ENCODE measurements at regions not wholly inside any gene's neighbourhood (a gene's known extent, or its start where the extent isn't known, plus 50 kb on each side); places are given as distances from the start of the nearest gene placed in this dataset.

DNA sequence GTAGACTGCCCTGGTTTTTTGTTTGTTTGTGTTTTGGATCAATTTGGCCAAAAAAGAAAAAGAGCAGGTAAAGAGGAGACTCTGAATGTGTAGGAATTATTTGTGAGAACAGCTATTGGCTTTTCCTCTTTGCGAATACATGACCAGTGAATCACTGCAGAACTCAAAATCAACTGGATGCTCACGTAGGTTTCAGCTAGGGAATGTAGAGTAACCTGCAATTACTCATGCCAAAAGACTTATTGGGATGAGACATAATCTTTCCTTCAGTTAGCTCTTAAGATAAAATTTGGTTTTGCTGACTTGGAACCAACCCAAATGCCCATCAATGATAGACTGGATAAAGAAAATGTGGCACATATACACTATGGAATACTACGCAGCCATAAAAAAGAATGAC, 348.0 kb downstream of the NPR3 start:
- TF ChIP-seq, protein P1, sequence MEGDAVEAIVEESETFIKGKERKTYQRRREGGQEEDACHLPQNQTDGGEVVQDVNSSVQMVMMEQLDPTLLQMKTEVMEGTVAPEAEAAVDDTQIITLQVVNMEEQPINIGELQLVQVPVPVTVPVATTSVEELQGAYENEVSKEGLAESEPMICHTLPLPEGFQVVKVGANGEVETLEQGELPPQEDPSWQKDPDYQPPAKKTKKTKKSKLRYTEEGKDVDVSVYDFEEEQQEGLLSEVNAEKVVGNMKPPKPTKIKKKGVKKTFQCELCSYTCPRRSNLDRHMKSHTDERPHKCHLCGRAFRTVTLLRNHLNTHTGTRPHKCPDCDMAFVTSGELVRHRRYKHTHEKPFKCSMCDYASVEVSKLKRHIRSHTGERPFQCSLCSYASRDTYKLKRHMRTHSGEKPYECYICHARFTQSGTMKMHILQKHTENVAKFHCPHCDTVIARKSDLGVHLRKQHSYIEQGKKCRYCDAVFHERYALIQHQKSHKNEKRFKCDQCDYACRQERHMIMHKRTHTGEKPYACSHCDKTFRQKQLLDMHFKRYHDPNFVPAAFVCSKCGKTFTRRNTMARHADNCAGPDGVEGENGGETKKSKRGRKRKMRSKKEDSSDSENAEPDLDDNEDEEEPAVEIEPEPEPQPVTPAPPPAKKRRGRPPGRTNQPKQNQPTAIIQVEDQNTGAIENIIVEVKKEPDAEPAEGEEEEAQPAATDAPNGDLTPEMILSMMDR (IDR thresholded peaks at IDR 0.05; ENCODE audit: low read depth, low read length, missing control alignments): no peak

DNA sequence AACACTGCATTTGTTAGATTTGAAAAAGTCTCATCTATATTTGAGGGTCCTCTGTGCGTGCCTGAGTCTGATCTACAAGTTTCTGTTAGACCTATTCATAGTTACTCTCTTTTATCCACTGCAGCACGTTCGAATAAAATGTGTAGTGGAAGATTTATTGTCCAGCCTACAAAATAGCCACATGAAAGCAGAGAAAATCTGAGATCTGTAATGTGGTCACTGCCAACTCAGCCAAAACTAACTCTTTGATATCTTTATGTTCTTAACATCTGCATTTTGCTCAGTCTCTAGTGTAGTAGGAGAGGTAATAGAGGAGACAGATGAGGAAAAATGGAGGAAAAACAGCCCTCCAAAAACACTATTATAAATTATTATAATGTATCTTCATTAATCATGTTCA, 354.0 kb downstream of the NPR3 start:
- no peak overlapping the region for H3K4me3 ChIP-seq (ENCODE audit: low read depth, low read length)
- TF ChIP-seq, protein P1 (IDR thresholded peaks at IDR 0.05; ENCODE audit: low read depth, low read length, missing control alignments): no peak

More for the DNA sequence above, 348.0 kb downstream of the NPR3 start:
- DNase-seq (ENCODE audit: low read depth): no peak
- in situ Hi-C loops (cut with HindIII; ENCODE audit: low sequenced_read_pairs): no loop called here
- H3K4me3 ChIP-seq (ENCODE audit: low read depth, low read length): no peak overlapping the region

DNA sequence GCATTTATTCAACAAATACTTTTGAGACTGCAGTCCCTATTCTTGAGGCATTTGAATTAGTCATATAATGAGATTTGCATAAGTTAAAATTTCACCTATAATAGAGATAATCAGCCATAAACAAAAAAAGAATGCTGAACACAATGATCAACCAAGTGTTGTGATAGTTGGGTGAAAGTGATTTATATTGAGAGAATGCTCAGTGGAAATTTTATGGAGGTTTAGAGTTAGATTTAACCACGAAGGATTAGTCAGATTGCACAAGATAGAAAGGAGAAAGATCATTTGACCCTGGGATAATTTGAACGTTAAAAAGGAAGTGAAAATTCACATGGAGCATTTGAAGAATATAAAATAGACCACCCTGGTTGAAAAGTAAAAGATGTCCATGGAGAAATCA, 356.2 kb downstream of the NPR3 start:
- H3K4me3 ChIP-seq (ENCODE audit: low read depth, low read length): no peak overlapping the region
- no peak for DNase-seq (ENCODE audit: low read depth)
- in situ Hi-C loops (cut with HindIII; ENCODE audit: low sequenced_read_pairs): no loop called here
- TF ChIP-seq, protein P1 (IDR thresholded peaks at IDR 0.05; ENCODE audit: low read depth, low read length, missing control alignments): no peak

More for the DNA sequence above, 354.0 kb downstream of the NPR3 start:
- peak; percentile 8 for DNase-seq (ENCODE audit: low read depth)
- in situ Hi-C loops (cut with HindIII; ENCODE audit: low sequenced_read_pairs): no loop called here

DNA sequence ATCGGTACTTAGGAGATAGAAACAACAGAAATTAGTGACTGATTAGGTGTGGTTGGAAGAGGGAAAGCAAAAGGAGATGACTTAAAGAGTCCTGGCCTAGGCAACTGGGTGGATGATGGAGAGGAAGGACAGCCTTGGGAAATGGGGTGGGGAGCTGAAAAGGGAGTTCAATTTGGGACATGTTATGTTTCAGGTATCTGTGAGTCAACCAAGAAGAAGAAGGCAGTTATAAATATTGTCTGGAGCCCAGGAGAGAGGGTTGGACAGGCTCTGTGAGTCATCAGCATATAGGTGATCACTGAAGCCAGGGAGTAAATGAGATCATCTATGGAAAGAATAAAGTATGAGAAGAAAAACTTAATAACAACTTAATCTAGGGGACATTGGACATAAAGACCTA, 357.7 kb downstream of the NPR3 start:
- no peak overlapping the region for H3K4me3 ChIP-seq (ENCODE audit: low read depth, low read length)
- in situ Hi-C loops (cut with HindIII; ENCODE audit: low sequenced_read_pairs): no loop called here
- DNase-seq (ENCODE audit: low read depth): no peak
- TF ChIP-seq, protein P1 (IDR thresholded peaks at IDR 0.05; ENCODE audit: low read depth, low read length, missing control alignments): no peak

DNA sequence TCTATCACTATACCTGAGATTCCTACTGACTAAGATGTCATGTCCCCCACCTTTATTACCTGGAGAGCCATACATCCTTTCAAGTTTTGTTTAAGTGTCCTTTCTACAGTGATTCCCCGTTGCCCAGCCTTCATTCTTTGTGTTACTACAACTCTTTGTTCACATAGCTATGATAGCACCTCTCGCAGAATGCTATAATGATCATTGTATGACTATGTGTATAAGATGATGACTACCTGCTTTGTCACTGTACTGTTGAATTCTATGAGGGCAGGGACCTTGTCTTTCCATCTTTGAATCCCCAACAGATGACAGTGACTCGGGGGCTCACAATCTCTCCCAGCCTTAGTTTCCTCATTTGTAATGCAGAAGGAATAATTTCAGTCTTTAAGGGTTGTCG, 361.2 kb downstream of the NPR3 start:
- no peak for DNase-seq (ENCODE audit: low read depth)
- no peak overlapping the region for H3K4me3 ChIP-seq (ENCODE audit: low read depth, low read length)
- TF ChIP-seq, protein P1 (IDR thresholded peaks at IDR 0.05; ENCODE audit: low read depth, low read length, missing control alignments): no peak
- in situ Hi-C loops (cut with HindIII; ENCODE audit: low sequenced_read_pairs): no loop called here

DNA sequence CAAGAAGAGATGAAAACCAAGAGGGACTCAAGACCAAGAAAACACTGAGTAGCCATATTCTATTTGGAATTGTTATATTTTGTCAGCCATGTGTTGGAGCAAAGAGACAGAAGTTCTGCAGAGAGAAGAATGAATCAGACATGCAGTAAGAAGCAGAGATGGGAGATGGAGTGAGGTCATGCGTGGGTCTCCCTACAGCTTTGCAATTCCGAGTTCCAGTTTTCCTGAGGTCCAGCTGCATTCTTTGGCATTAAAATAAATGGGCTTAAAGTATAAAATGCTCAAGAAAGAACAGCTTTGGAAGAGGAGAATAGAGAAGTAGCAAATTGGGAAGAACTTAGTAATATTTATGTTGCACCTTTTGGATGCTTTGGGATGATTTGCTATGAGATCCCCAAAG, 361.6 kb downstream of the NPR3 start:
- TF ChIP-seq, protein P1 (IDR thresholded peaks at IDR 0.05; ENCODE audit: low read depth, low read length, missing control alignments): no peak
- in situ Hi-C loops (cut with HindIII; ENCODE audit: low sequenced_read_pairs): no loop called here
- no peak overlapping the region for H3K4me3 ChIP-seq (ENCODE audit: low read depth, low read length)
- no peak for DNase-seq (ENCODE audit: low read depth)

DNA sequence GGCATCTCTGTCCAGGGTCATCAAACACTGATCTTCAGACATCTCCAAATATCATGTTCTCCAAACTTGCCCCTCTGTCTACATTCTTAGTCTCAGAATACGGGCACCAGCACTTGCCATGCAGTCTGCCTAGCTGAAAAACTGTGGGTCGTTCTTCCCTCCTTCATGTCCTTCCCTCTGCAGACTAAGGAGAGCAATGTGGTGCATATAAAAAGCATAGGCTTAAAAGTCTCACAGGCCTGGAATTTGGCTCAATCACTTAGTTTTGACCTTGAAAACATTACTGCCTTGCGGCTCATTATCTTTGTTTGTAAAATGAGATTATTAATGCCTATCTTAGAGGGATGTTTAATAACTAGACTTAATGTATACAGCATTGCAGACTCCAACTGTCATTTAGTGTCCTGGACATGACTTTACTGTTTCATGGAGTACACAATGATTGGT, 362.8 kb downstream of the NPR3 start:
- no peak for DNase-seq (ENCODE audit: low read depth)
- TF ChIP-seq, protein P1 (IDR thresholded peaks at IDR 0.05; ENCODE audit: low read depth, low read length, missing control alignments): no peak
- in situ Hi-C loops (cut with HindIII; ENCODE audit: low sequenced_read_pairs): no loop called here
- no peak overlapping the region for H3K4me3 ChIP-seq (ENCODE audit: low read depth, low read length)

Data from astrocyte of the cerebellum (primary cell).